Esophagus (tissue), 2 donors: ENCODE measurements at regions not wholly inside any gene's neighbourhood (a gene's known extent, or its start where the extent isn't known, plus 50 kb on each side); places are given as distances from the start of the nearest gene placed in this dataset.

Source experiments
- H3K27ac ChIP-seq, 2 donors: one replicate each; pipeline ENCODE4 v1.5.1; 2013; ENCODE audit warnings: low read depth in 2 of 2, mild to moderate bottlenecking in 2 of 2, inconsistent platforms in 1 of 2, low read length in 1 of 2, moderate library complexity in 1 of 2
- H3K27me3 ChIP-seq, 2 donors: one replicate each; pipeline ENCODE4 v1.6.1; 2013; ENCODE audit warnings: low read length in 2 of 2, control low read depth in 1 of 2, mild to moderate bottlenecking in 1 of 2; ENCODE audit not compliant: insufficient read depth in 2 of 2, control insufficient read depth in 1 of 2
- H3K36me3 ChIP-seq, 2 donors: one replicate each; pipeline ENCODE4 v1.6.1; 2013; ENCODE audit warnings: low read length in 1 of 2; ENCODE audit not compliant: control insufficient read depth in 2 of 2, insufficient read depth in 2 of 2
- H3K4me1 ChIP-seq, 2 donors: one replicate each; pipeline ENCODE4 v1.6.1; 2013; ENCODE audit warnings: low read length in 1 of 2; ENCODE audit not compliant: control insufficient read depth in 2 of 2, insufficient read depth in 2 of 2
- H3K4me3 ChIP-seq, 2 donors: one replicate each; pipeline ENCODE4 v1.5.1; 2013; ENCODE audit warnings: low read length in 2 of 2, mild to moderate bottlenecking in 2 of 2, low read depth in 1 of 2, moderate library complexity in 1 of 2
- H3K9me3 ChIP-seq, 2 donors: one replicate each; pipeline ENCODE4 v1.6.1; 2013; ENCODE audit warnings: mild to moderate bottlenecking in 2 of 2, low read depth in 1 of 2, low read length in 1 of 2, moderate library complexity in 1 of 2; ENCODE audit not compliant: control insufficient read depth in 2 of 2, insufficient read depth in 1 of 2
- WGBS, 2 donors: extraction: QIAGEN DNeasy Blood & Tissue Kit; methylation state at CpG; one replicate each; pipeline ENCODE4 v1.1.7; 2013; 5-methylcytosine and 5-hydroxymethylcytosine counted together
- donor health status: healthy with polysubstance abuse.
- donor health status: Bipolar disorder and iron deficiency.

DNA sequence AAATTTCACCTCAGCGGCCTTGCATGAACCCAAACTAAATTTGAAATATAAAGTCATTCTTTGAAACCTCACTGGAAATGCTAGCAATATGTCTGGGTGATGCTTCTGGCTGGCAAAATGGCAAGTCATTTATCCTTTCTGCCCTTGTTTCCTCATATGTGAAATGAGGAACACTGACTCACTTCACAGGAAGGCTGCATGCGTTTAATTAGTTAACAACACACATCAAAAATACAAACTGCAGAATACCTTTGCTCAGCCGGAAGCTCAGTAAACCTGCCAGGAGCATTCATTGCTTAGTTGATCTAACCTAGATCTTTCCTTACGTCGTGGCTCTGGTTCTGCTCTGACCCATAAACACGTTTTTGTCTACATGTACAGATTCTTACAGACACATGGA is 214.2 kb upstream of the ACVR2A start:
- H3K36me3 ChIP-seq: no peaks in the 10 kb centered on the region
- no peak overlapping the region for H3K4me3 ChIP-seq
- peaks cover 0 to 2% of the 10 kb centered on the region in 2 donors for H3K4me1 ChIP-seq
- H3K9me3 ChIP-seq: no peaks in the 10 kb centered on the region
- H3K27ac ChIP-seq: no peak overlapping the region
- 58 to 63% methylated on average over 6 of the region's 6 CpGs for WGBS, 2 donors
- no peaks in the 10 kb centered on the region for H3K27me3 ChIP-seq

DNA sequence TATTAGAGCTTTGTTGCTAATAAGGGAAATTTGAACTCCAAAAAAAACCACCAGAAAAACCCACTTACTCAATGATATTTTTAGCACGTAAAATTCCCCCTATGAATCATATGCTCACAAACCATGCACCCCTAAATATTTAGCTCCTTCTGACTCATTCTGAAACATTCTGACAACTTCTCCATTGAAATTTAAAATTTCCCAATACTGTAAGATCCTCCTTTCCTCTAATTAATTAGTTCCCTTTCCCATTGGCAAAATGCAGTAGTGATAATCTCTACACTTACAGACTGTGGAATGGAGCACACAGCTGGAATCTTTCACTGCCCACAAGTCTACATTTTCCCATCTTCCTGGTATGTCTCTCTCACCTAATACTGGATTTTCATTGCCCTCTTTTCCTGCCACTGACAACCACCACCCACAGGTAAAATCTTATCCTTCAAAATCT is 215.8 kb upstream of the ACVR2A start:
- Histone ChIP-seq H3K36me3 (no peaks in the 10 kb centered on the region), H3K27ac (no peak overlapping the region), H3K4me3 (no peak overlapping the region), H3K9me3 (no peaks in the 10 kb centered on the region), H3K27me3 (no peaks in the 10 kb centered on the region), H3K4me1 (no peaks in the 10 kb centered on the region)
- 40 to 55% methylated on average over 1 of the region's 1 CpG for WGBS, 2 donors

- H3K27ac ChIP-seq: no peak overlapping the region
- H3K4me3 ChIP-seq: no peak overlapping the region
- H3K36me3 ChIP-seq: no peaks in the 10 kb centered on the region
- 85 to 89% methylated on average over 1 of the region's 1 CpG for WGBS, 2 donors
- no peaks in the 10 kb centered on the region for H3K9me3 ChIP-seq
- H3K27me3 ChIP-seq: no peaks in the 10 kb centered on the region
- no peaks in the 10 kb centered on the region for H3K4me1 ChIP-seq
Measured at GRCh38 chr2:147623328-147623727, 221.5 kb upstream of the ACVR2A start.

- Histone ChIP-seq H3K27ac (no peak overlapping the region), H3K27me3 (no peaks in the 10 kb centered on the region), H3K4me1 (no peaks in the 10 kb centered on the region), H3K4me3 (no peak overlapping the region), H3K36me3 (no peaks in the 10 kb centered on the region), H3K9me3 (no peaks in the 10 kb centered on the region)
- 93 to 95% methylated on average over 3 of the region's 3 CpGs for WGBS, 2 donors
Measured at GRCh38 chr2:147621656-147622197, 223.1 kb upstream of the ACVR2A start.

DNA sequence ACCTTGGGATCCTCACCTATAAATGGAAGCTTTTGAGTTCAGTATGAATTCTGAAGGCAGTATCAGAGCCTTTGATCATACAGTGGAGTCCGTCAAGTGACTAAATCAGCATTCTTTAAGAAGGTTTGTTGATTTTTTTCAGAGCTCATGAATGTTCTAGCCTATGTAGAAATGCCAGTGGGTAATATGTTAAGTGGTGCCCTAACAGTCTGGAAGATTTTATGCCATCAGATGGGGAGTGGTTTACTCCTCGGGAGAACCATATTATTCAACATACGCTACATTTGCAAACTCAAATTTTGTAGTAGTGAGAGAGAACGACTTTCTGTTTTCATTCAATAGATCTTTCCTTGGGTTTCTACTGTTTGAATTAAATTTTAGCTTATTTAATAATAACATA is 225.0 kb upstream of the ACVR2A start:
- H3K9me3 ChIP-seq: no peaks in the 10 kb centered on the region
- no peak overlapping the region for H3K27ac ChIP-seq
- H3K4me3 ChIP-seq: no peak overlapping the region
- H3K27me3 ChIP-seq: no peaks in the 10 kb centered on the region
- H3K4me1 ChIP-seq: no peaks in the 10 kb centered on the region
- 93 to 98% methylated on average over 4 of the region's 4 CpGs for WGBS, 2 donors
- no peaks in the 10 kb centered on the region for H3K36me3 ChIP-seq

DNA sequence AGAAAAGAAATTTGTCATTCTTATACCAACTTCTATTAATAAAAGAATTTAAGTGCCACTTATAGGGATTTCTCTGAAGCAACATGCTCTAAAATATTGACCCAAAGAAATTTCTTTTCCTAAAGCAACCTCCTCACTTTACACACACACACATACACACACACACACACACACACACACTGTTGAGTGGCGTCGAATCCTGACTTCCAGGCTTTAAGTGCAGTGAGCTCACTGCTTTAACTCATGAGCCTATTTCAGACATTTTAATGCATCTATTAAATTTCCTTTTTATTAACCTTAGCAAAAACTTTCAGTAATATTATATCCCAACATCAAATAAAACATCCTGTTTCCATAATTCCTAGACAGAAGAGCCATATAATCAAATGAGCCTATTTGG is 229.1 kb upstream of the ACVR2A start:
- no peak overlapping the region for H3K4me3 ChIP-seq
- H3K27me3 ChIP-seq: no peaks in the 10 kb centered on the region
- no peak overlapping the region for H3K27ac ChIP-seq
- no peaks in the 10 kb centered on the region for H3K9me3 ChIP-seq
- no peaks in the 10 kb centered on the region for H3K36me3 ChIP-seq
- WGBS, 2 donors: 62 to 65% methylated on average over 2 of the region's 2 CpGs
- no peaks in the 10 kb centered on the region for H3K4me1 ChIP-seq

- WGBS, 2 donors: 83 to 91% methylated on average over 4 of the region's 4 CpGs
- Histone ChIP-seq H3K36me3 (no peaks in the 10 kb centered on the region), H3K27me3 (no peaks in the 10 kb centered on the region), H3K4me3 (no peak overlapping the region), H3K9me3 (no peaks in the 10 kb centered on the region), H3K27ac (no peak overlapping the region), H3K4me1 (no peaks in the 10 kb centered on the region)
Measured at GRCh38 chr2:147614979-147615470, 229.8 kb upstream of the ACVR2A start.

GRCh38 chr2:147614471-147614870 is 230.4 kb upstream of the ACVR2A start:
- Histone ChIP-seq H3K4me1 (no peaks in the 10 kb centered on the region), H3K9me3 (no peaks in the 10 kb centered on the region), H3K27ac (no peak overlapping the region), H3K36me3 (no peaks in the 10 kb centered on the region), H3K27me3 (no peaks in the 10 kb centered on the region), H3K4me3 (no peak overlapping the region)
- 58 to 63% methylated on average over 3 of the region's 3 CpGs for WGBS, 2 donors

GRCh38 chr2:147610496-147611040 is 234.3 kb upstream of the ACVR2A start:
- WGBS, 2 donors: 86 to 88% methylated on average over 2 of the region's 2 CpGs
- Histone ChIP-seq H3K27me3 (no peaks in the 10 kb centered on the region), H3K36me3 (no peaks in the 10 kb centered on the region), H3K9me3 (no peaks in the 10 kb centered on the region), H3K4me3 (no peak overlapping the region), H3K4me1 (no peaks in the 10 kb centered on the region), H3K27ac (no peak overlapping the region)

- no peak overlapping the region for H3K27ac ChIP-seq
- 89 to 97% methylated on average over 3 of the region's 3 CpGs for WGBS, 2 donors
Measured at GRCh38 chr2:147609301-147609700, 235.5 kb upstream of the ACVR2A start.

More at GRCh38 chr2:147609301-147609700, 235.5 kb upstream of the ACVR2A start:
- H3K27me3 ChIP-seq: no peaks in the 10 kb centered on the region
- no peak overlapping the region for H3K4me3 ChIP-seq
- no peaks in the 10 kb centered on the region for H3K9me3 ChIP-seq
- no peaks in the 10 kb centered on the region for H3K4me1 ChIP-seq
- no peaks in the 10 kb centered on the region for H3K36me3 ChIP-seq
